ENCODE measurements at regions not wholly inside any gene's neighbourhood (a gene's known extent, or its start where the extent isn't known, plus 50 kb on each side); places are given as distances from the start of the nearest gene placed in this dataset.

DNA sequence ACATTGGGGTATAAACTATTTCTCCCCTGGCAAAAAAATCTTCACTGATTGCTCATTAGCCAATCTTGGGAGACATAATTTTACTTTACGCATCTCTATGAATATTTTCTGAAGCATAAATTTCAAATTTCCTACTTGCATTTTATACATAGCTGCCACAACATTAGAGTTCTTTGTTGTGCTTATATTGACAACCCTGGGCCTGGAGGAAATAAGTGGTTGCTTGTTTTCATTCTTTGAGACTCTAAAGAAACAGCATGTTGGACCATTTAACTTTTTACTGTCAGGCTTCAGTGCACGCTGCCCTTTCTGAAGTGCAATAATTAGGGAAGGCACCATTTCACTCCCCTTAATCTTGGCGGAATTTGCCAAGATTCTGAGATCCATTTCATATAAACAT lies 142.6 kb downstream of the MRPS30 start:
- no peak for TF ChIP-seq CSDC2 (CRISPR knock-in tag; IDR thresholded peaks at IDR 0.05)
- no peak for TF ChIP-seq PPARA (CRISPR knock-in tag; IDR thresholded peaks at IDR 0.05; ENCODE audit: borderline replicate concordance)

Data from SK-N-SH treated with all-trans-retinoic acid at 6 μM for 48 hours (cell line).